ENCODE measurements at regions not wholly inside any gene's neighbourhood (a gene's known extent, or its start where the extent isn't known, plus 50 kb on each side); places are given as distances from the start of the nearest gene placed in this dataset.

DNA sequence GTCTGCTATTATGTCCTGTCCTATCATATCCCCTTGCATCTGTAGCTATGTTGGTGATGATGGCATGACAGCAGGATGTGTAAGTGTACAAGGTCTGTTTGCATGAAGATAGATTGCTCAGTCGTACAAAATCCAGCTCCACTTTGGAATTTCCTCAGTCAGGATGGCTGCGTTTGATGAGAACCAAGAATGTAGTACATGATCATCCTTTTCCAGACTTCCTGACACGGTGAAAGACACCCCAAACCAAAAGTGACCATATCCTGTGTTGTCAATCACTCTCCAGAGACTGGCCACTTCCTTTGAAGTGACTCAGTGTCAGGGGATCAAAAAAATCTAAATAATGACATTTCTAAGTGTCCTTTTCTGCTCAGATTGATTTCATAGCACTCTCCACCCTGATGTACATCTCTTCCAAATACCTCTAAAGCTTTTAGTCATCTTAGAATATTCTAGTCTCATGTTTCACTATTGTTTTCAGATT is 213.4 kb downstream of the PLK2 start:
- no peak for DNase-seq

- no peak for DNase-seq
Observed at GRCh38 chr5:58245476-58245840, 214.4 kb downstream of the PLK2 start.

DNA sequence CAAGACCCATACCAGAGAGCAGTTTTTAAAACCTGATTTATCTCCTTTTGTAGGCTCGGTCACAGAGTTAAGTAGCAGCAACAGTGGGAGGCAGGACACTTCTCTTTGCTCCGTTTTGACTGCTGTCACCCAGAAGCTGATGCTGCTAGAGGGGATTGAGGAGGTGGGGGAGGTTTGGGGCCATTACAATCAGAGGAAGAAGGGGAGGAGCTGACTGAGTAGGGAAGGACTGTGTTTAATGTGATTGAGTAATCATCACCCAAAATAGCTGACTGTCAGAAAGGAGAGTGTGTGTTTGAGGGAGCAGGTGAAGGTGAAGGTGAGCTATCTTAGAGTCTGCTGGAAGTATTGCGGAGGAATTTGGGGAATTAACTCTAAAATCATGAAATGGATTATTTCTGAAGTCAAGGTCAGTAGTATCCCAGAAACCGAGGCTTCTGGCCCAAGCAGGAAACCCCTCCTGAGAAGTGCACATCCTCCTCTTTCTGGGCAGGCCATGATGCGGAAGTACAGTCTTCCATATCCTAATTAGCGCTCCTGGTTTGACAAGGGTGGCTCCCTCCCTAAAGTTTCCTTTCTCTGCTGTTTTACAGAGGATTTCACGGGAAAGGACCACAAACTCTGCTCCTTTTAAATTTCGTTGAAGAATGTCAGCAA is 214.9 kb downstream of the PLK2 start:
- DNase-seq, result no peak

DNA sequence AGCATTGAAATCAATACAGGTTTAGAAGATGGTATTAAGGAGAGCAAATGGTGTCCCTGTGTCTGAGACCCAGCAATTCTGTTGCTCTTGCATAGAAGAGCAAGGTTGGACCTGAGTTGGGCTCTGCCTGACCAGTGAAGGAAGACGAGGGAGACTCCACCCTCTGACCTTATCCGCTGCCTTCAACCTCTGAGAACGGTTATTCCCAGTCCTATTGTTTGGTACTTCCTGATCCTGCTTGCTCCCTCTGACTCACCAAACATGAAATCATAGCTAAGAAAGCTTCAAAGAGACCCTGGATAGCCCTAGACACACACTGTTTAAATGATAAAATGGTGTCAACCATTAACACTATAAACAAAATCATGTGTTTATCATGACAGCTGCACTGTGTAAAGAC is 218.5 kb downstream of the PLK2 start:
- DNase-seq, result no peak

DNA sequence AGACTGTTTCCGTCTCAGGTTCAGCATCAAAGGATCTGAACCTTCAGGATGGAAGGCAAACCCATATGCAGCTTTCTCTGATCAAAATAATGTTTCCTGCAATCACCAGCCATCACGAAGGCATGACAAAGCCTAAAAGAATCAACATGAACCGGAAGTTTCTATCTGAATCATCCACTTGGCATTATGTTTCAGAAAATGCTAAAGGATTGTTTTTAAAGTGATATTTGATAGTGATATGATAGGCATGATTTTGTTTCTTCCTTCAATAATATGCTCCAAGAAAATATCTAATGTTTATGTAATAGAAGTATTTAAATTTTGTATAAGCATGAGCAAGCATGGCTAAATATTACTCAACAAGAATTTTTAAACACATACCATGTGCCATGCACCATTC is 219.6 kb downstream of the PLK2 start:
- no peak for DNase-seq

DNA sequence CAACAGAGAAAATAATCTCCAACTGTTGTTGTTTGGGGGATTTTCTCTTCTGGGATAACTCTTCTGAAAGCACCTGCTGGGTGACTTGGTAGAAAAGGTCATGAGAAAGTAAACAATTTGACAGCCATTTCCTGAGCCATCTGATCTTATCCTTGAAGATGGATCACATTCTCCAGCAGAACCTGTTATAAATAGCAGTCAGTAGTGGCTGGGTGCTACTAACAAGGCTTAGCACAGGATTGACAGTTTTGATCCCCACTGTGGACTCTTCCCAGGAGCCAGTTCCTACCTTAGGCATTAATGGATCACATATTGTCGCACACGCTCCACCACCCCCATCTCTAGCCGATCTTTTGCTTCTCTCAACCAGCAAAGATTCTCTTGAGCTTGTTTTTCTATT is 220.2 kb downstream of the PLK2 start:
- DNase-seq, result no peak

DNA sequence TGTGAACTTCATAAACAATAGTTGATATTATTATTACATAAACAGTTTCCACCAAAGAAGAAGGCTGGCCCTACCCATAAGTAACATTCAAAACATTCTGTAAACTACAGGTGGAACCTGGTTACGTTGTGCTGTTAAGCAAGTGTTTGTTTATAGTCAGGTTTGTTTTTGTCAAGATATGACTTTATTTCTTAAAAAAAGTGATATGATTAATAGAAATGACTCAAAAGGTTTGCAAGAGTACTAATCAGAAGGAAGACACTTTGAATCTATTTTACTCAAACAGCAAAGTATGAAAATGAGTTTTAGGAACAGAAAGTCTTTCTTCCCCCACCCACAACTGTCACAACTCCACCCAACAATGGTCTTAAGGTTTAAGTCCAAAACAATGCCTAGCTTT is 220.8 kb downstream of the PLK2 start:
- DNase-seq, result no peak

GRCh38 chr5:58236498-58236897 is 223.4 kb downstream of the PLK2 start:
- DNase-seq, result no peak

GRCh38 chr5:58235299-58235698 is 224.6 kb downstream of the PLK2 start:
- no peak for DNase-seq

DNA sequence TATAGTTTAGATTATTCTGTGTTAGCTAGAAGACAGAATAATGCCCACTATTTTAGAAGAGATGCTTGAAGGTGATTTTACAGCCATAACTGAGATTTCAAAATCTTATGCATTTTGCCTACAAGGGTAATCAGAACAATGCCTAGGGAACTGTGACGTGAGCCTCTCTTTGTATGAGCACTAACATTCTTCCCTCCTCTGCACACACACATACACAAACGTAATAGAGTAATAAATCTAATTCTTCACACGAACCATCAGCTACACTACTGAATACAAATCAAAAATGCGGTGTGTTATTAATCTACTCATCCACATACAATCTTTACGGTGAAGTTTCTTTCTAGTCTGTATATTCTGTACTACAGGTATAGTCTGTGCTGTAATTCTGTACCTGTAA is 227.8 kb downstream of the PLK2 start:
- no peak for DNase-seq

DNA sequence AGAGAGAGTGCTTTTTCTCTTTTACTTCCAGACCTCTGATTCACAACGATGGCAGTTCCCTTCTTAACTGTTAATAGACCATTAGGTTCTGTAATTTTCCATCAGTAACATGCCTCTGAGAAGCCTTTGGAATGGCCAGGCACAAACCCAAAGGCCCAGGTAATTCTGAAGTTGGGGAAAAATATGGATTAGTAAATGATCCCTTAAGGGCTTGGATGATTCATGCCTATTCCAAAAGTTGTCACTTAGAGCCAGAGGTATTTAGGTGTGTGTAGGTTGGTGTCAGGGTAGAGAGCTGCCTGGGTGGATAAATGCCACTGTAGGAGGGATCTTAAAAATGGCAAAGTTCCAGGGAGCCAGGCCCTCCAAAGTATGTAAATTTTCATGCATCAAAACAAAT is 228.8 kb downstream of the PLK2 start:
- no peak for DNase-seq

DNA sequence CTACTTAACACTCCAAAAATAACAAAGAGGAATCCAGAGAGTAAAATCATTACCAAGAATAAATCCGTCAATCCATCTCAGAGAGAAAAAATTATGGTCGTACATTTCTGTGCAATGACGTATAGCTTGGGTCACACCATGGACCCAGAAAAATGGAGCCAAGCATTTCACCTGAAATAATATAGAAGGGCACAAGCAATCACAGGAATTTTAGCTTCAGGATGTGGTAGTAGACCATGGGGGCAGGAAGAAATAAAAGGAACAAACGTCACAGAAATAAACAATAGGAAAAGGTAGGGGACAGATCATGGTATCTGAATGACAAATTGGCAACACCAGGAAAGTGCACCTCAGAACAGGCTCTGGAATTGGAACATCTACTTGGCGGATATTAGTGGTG is 231.0 kb downstream of the PLK2 start:
- no peak for DNase-seq

DNA sequence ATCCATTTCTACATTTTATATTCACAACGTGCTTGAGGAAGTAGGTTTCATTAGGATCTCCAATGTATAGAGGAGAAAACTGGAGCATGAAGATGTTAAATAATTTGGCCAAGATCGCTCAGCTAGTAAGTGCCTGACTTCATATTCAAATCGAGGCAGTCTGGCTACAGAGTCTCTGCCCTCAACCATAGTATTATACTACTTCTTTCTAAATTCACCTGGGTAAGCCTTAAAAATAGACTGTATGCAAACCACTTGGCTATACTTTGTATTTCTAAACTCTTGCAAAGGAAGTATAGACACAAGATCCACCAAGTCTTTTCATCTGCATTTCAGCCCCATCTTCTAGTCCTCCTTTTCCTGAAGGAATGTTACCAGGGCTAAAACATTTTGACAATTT is 232.0 kb downstream of the PLK2 start:
- DNase-seq, result no peak

GRCh38 chr5:58224661-58225060 is 235.2 kb downstream of the PLK2 start:
- DNase-seq, result no peak

DNA sequence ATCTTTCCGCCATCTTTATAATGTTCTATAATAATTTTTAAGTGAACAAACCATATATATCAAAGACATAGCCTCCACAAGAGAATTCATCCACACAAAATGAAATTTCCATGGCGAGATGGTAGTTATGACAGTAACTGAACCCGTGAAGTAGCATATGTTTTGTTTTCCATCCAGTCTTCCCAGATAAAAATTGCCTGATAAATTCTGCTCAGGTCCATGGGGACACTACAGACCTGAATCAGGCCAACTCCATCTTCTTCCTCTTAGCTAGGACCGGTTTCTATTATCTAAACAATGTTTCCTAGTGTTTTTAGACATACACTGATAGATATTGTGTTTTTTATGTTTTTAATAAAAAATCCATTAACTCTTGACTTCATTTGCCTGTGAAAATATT is 235.7 kb downstream of the PLK2 start:
- no peak for DNase-seq

DNA sequence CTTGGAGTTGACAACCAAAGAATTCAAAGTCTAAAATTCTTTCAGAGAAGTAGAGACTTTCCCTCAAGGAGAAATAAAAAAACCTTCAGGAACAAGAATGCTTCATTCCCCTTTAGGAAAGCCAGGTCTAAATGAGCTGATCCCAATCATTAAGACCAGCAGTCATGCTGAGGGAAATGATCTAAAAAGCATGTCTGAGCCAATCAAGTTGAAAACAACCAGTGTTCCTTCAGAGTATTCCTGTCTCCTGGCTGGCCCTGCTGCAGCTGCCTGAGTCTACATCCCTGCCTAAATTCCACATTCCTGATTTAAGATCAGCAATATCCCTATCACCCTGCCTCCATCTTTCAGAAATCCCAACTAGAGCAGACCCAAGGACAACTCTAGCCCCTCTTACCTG is 244.5 kb downstream of the PLK2 start:
- DNase-seq, result no peak

- DNase-seq, result no peak
Observed at GRCh38 chr5:58211441-58211840, 248.4 kb downstream of the PLK2 start.

DNA sequence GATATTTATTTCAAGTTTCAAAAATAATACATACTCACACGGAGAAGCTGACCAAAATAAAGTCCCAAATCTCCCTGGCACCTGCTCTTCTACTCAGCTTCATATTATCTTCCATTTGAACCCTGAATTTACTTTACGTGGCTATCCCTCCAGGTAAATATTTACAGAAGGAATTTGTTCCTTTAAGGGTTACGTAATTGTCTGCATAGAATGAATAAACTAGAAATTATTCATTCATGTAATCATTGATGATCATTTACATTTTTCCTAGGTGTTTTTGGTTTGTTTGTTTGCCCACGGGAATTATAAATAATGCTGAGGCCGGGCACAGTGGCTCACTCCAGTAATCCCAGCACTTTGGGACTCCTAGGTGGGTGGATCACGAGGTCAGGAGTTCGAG is 251.2 kb downstream of the PLK2 start:
- DNase-seq, result no peak

- DNase-seq, result no peak
Observed at GRCh38 chr5:58207076-58207475, 252.8 kb downstream of the PLK2 start.

DNA sequence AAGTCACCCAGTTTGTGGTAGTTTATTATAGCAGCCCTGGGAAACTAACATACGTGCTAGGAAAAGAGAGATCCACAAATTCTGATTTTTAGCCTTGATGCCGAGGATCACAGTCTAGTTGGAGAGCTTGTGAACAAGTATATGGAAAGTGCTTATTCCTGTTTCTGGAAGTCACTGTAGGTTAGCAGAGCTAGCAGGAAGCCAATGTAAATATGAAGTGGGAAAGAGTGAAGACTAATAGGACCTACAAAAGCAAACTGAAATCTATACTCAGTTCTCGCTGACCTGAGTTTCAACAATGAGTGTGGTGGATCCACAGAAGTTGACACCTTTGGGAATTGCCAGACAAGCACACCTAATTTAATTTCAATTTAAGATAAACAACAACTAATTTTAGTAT is 254.9 kb downstream of the PLK2 start:
- DNase-seq, result no peak

DNA sequence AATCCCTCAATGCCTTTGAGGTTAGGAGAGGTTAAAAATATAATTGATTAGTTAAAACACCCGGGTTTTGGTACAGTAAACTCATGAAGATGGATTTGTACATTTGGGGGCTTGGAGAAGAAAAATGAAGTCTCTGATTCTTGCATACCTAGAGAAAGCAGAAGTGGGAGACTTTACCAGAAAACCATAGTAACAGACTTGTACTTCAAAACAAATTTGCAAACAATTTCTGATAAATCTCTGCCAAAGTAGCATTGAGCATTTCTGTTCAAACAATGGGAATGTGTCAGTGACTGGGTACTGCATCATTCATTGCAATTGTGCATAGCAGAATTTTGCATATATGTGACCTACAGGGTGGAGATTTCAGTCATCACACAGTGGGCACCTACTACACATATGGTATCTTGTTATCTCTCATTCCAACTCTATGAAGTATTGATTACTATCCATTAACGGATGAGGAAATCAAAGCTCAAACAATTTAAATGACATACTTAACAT is 256.9 kb downstream of the PLK2 start:
- DNase-seq, result no peak

GRCh38 chr5:58201922-58202648 is 257.8 kb downstream of the PLK2 start:
- DNase-seq, result no peak

DNA sequence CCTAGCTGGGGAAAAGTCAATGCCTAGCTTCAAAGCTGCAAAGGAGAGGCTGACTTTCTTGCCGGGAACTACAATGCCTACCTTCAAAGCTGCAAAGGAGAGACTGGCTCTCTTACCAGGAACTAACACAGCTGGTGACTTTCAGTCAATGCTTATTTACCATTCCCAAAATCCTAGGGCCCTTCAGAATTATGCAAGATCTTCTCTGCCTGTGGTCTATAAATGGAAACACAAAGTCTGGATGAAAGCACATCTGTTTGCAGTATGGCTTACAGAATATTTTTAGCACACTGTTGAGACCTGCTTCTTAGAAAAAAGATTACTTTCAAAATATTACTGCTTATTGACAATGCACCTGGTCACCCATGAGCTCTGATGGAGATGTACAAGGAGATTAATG is 259.4 kb downstream of the PLK2 start:
- DNase-seq, result no peak

- no peak for DNase-seq
Observed at GRCh38 chr5:58199087-58199486, 260.8 kb downstream of the PLK2 start.

DNA sequence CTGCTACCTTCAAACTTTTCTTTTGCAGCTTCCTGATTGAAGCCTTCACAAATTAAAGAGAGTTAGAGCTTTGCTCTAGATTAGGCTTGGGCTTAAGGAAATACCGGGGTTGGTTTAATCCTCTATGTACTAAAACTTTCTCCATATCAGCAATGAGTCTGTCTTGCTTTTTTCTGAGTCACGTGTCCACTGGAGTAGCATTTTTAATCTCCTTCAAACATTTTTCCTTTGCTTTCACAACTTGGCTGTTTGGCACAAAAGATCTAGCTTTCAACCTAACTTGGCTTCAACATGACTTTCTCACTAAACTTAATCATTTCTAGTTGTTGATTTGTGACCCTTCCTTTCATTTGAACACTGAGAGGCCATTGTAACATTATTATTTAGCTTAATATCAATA is 261.6 kb downstream of the PLK2 start:
- no peak for DNase-seq

All from activated naive CD4-positive, alpha-beta T cell treated with Interleukin-2 at 50 U/mL for 16 hours (primary cell).